ENCODE measurements at regions not wholly inside any gene's neighbourhood (a gene's known extent, or its start where the extent isn't known, plus 50 kb on each side); places are given as distances from the start of the nearest gene placed in this dataset.

GRCh38 chr6:81130969-81131368 lies 621.5 kb downstream of the TENT5A start:
- TF ChIP-seq EZH2phosphoT487 (IDR thresholded peaks at IDR 0.05; ENCODE audit: insufficient read depth, low read depth) (no peak), EZH2 (IDR thresholded peaks at IDR 0.05; ENCODE audit: insufficient read depth, poor library complexity, severe bottlenecking) (no peak)

All from GM23248 (cell line).